Esophagus muscularis mucosa (tissue), 4 donors: ENCODE measurements at regions not wholly inside any gene's neighbourhood (a gene's known extent, or its start where the extent isn't known, plus 50 kb on each side); places are given as distances from the start of the nearest gene placed in this dataset.

Experiments used
- EP300 ChIP-seq: sonication (generic); formaldehyde crosslinking; IDR thresholded peaks from one replicate; pipeline ENCODE4 v1.6.1; 2017; ENCODE audit warnings: antibody characterized with exemption
- POLR2A ChIP-seq: fragments of 450-650 bp; IDR thresholded peaks from one replicate; pipeline ENCODE4 v1.6.1; 2017; ENCODE audit warnings: antibody characterized with exemption, moderate library complexity, mild to moderate bottlenecking, low read depth
- POLR2AphosphoS5 ChIP-seq, 2 donors: sonication (generic); formaldehyde crosslinking; IDR thresholded peaks; one replicate each; pipeline ENCODE4 v1.6.1; 2017; ENCODE audit warnings: antibody characterized with exemption in 2 of 2
- TF ChIP-seq, protein P1 (sequence below), 3 experiments: fragments of 200-600 bp in 2 of 3; fragments of 450-650 bp in 1 of 3; sonication (generic) in 2 of 3; IDR thresholded peaks; one replicate each; pipeline ENCODE4 v1.5.1; 2017 to 2019; ENCODE audit warnings: antibody characterized with exemption in 3 of 3, mild to moderate bottlenecking in 2 of 3, moderate library complexity in 1 of 3

GRCh38 chr1:57520743-57521515 lies 97.1 kb upstream of the DAB1 start:
- TF ChIP-seq, protein P1, sequence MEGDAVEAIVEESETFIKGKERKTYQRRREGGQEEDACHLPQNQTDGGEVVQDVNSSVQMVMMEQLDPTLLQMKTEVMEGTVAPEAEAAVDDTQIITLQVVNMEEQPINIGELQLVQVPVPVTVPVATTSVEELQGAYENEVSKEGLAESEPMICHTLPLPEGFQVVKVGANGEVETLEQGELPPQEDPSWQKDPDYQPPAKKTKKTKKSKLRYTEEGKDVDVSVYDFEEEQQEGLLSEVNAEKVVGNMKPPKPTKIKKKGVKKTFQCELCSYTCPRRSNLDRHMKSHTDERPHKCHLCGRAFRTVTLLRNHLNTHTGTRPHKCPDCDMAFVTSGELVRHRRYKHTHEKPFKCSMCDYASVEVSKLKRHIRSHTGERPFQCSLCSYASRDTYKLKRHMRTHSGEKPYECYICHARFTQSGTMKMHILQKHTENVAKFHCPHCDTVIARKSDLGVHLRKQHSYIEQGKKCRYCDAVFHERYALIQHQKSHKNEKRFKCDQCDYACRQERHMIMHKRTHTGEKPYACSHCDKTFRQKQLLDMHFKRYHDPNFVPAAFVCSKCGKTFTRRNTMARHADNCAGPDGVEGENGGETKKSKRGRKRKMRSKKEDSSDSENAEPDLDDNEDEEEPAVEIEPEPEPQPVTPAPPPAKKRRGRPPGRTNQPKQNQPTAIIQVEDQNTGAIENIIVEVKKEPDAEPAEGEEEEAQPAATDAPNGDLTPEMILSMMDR (IDR thresholded peaks at IDR 0.05), result no peak
- TF ChIP-seq EP300, result no peak
- TF ChIP-seq POLR2AphosphoS5 (IDR thresholded peaks at IDR 0.05), result no peak
- no peak for TF ChIP-seq POLR2A
